ENCODE measurements at regions not wholly inside any gene's neighbourhood (a gene's known extent, or its start where the extent isn't known, plus 50 kb on each side); places are given as distances from the start of the nearest gene placed in this dataset.

GRCh38 chr3:81439108-81439507, 322.3 kb downstream of the GBE1 start:
- no peak for DNase-seq (ENCODE audit: low spot score)

DNA sequence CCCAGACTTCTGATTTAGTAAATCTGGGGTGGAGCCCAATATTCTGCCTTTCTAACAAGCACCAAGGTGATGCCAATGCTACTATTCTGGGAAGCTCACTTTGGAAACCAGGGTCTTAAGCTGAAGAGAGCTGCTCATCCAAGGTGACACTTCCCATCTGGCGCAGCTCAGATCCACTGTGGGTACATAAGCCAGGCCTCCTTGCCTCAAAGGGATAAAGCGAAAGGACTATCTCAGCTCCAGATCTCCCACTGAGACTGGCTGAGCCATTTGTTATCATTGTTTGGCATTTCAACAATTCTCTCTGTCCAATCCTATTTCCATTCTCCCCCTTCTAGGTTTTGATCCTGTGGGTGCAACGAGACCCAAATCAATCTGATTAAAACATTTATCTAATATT, 323.8 kb downstream of the GBE1 start:
- no peak for DNase-seq (ENCODE audit: low spot score)

- DNase-seq (ENCODE audit: low spot score): no peak
Observed at GRCh38 chr3:81436182-81436581, 325.3 kb downstream of the GBE1 start.

DNA sequence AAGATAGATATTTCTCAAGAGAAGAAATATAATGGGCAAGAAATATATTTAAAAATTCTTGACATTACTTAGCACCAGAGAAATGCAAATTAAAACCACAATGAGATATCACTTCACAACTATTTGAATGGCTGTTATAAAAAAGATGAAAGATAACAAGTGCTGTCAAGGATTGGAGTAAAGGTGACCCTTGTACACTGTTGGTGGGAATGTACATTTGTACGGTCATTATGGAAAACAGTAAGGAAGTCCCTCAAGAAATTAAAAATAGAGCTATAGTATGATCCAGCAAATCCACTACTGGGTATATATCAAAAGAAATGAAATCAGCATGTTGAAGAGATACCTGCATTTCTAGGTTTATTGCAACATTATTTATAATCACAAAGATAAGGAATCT, 326.4 kb downstream of the GBE1 start:
- DNase-seq (ENCODE audit: low spot score): no peak

- no peak for DNase-seq (ENCODE audit: low spot score)
Observed at GRCh38 chr3:81434161-81434560, 327.3 kb downstream of the GBE1 start.

GRCh38 chr3:81433675-81434074, 327.8 kb downstream of the GBE1 start:
- DNase-seq (ENCODE audit: low spot score): no peak

GRCh38 chr3:81432456-81432855, 329.0 kb downstream of the GBE1 start:
- no peak for DNase-seq (ENCODE audit: low spot score)

DNA sequence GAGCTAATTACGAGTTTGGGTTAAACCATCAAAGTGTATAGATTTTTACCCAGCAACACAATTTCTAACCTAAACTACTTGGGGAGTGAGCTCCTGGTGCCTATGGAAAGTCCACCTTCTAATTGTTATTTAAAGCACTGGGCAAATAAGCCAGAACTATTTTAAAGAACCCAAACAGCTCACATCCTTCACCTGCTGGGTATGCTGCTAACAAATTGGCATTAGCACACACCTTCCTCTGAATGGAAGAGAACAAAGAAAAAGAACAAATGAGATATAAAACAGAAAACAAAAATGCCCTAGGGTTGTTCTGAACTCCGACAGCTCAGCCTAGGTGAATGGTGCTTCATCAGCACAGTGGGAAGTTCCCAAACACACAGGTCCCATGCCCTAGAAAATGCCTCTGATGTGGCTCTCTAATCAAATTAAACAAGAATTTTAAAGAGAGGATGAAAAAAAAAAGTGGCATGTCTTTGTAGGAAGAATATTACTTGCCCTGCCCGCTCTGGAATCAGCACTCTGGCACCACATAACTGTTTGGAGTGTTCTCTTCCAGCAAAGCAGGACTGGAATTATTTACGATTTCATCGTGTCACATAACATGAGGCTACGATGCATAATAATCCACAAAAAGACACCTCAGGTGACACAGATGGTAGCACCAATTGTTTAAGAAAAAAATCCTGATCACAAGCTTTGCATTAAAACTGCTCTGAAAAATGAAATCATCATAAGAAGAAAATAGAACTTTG, 334.4 kb downstream of the GBE1 start:
- DNase-seq (ENCODE audit: low spot score): no peak

DNA sequence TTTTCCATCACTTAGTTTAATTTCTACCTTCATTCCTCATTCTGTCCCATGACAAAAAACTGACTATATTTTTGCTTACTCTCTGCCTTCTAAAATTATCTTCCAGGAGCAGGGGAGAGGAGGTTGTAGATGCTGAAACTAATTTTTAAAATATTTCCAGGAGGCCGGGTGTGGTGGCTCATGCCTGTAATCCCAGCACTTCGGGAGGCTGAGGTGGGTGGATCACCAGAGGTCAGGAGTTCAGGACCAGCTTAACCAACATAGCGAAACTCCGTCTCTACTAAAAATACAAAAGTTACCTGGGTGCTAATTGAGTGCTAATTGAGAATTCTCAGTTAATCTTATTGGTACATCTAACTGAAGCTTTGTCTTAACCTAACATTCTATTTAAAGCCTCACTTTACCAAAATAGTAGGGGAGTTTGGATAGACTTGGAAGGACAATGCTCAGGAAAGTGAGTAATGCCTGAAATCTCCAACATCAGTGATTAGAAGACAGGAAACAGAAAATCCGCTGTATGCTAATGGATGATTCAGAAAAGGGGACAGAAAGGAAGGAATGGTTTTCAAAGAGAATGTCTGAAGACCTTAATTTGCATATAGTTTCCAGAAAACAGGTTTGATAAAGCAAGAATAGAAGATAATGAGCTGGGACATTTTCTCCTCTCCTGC, 336.1 kb downstream of the GBE1 start:
- DNase-seq (ENCODE audit: low spot score): no peak

DNA sequence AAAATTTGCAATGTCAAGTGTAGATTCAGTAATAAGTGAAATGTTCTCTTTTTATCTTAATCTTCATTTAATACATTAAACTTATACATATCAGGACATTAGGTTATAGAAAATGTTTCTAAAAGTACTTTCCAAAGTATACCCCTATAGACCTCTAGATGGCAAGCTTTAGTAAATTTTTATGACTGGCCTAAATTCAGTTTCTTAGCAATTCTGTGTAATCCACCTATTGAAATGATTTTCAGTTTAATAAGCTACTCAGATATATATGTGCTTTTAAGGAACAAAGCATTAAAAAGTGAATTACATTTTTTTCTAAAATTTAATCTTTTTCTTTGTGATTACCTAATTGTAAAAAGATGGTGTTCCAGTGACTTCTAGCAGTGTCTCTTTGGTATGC, 342.2 kb downstream of the GBE1 start:
- no peak for DNase-seq (ENCODE audit: low spot score)

- no peak for DNase-seq (ENCODE audit: low spot score)
Observed at GRCh38 chr3:81416812-81417211, 344.6 kb downstream of the GBE1 start.

- DNase-seq (ENCODE audit: low spot score): no peak
Observed at GRCh38 chr3:81406318-81406717, 355.1 kb downstream of the GBE1 start.

- DNase-seq (ENCODE audit: low spot score): no peak
Observed at GRCh38 chr3:81395739-81396513, 365.5 kb downstream of the GBE1 start.

GRCh38 chr3:81394651-81395524, 366.6 kb downstream of the GBE1 start:
- no peak for DNase-seq (ENCODE audit: low spot score)

DNA sequence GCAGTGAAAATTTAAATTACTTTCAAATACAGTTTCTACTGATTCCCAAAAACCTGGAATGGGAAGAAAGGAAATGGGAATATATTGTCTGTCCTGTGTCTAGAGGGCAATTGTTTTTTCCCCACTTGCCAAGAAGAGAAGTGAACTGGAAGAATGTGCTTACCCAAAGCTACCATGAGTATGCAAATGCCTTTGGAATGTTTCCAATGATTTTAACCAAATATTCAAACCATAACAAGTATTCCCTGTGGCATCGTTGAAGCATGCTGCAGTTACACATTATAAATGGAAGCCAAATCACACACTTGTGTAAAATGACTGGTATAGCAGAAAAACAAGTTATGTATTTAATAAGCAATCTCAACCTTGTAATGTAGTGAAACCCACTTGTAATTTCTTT, 368.2 kb downstream of the GBE1 start:
- DNase-seq (ENCODE audit: low spot score): no peak

GRCh38 chr3:81390796-81391195, 370.6 kb downstream of the GBE1 start:
- no peak for DNase-seq (ENCODE audit: low spot score)

- no peak for DNase-seq (ENCODE audit: low spot score)
Observed at GRCh38 chr3:81388191-81388590, 373.3 kb downstream of the GBE1 start.

DNA sequence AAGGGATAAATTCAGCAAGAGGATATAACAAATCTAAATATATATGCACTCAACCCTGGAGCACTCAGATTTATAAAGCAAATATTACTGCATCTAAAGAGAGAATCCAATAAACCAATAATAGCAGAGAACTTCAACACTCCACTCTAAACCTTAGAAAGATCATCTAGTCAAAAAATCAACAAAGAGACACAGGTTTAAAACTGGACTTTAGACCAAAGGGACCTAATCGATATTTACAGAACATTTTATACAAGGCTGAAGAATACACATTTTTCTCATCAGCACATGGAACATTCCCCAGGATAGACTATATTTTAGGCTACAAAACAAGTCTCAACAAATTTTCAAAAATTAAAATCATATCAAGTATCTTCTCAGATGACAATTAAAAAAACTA, 379.0 kb downstream of the GBE1 start:
- DNase-seq (ENCODE audit: low spot score): no peak

- no peak for DNase-seq (ENCODE audit: low spot score)
Observed at GRCh38 chr3:81380234-81380633, 381.2 kb downstream of the GBE1 start.

DNA sequence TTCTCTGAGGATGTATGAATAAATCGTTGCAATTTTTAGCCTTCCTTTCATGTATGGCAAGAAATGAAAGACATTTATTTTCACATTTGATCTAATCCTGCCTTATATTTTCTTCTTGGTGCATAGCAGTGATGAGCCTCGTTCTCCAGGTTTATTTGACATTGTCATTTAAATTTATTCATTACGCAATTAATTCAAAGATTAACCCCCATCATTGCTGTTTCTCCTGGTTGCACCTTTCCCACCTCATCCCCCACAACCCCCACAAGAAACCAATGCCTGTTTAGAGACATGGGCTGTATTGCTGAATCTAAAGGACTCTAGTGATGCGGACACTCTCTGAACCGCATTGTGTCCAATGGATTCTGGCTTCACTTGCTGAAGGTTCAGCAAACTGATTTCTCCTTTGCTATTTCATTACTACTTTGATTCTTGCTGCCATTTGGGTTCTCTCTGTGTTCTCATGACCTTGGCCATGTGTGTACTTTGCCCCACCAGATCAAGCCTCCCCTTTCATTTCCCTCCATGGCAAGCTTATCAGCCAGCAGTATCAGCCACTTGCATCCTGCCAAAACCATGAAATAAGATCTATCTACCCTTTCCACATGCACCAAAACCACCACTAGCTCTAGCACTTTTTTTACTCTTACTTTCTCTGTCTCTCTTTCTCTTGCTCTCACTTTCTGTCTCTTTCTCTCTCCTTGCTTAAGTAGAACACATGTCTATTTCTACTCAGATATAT, 382.7 kb downstream of the GBE1 start:
- DNase-seq (ENCODE audit: low spot score): no peak

DNA sequence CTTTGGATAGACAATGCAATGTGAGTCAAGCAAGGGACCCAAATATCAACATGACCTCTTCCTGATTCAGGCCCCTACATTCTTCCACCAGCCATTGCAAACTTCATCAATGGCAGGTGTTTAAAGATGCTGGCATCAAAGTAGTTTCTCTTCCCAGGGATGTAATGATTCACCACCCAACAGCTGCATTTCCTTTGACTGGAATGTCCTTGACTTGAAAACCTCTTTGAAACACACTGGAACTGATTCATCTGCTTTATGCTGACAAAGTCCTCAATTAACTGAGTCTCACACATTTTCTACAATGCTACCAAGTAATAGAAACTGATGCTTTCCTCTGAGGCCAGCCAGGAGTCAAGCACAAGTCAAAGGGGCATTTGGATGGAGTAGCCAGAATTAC, 385.5 kb downstream of the GBE1 start:
- no peak for DNase-seq (ENCODE audit: low spot score)
